NCI-H2171 (cell line): ENCODE measurements at regions not wholly inside any gene's neighbourhood (a gene's known extent, or its start where the extent isn't known, plus 50 kb on each side); places are given as distances from the start of the nearest gene placed in this dataset.

Experiments used
- DNase-seq: peaks from one replicate; lab custom pipeline; 2025; lab: John Stamatoyannopoulos, UW

DNA sequence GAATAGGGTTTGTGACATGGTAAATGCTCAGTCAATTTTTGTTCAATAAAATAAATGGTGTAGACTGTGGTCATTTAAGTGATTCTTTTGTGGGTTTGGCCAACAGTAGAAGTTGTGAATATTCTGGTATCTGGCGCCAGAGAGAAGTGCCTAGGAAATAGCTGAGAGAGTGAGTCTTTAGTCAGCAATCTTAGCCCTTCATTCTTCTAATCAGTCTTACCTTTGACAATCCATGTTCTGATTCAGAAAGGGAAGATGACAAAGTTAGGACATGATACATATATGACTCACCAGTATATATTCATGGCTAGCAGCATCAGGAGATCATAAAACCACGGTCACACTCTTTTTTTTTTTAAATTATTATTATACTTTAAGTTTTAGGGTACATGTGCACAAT, 141.8 kb upstream of the PCDH18 start:
- DNase-seq, result no peak

GRCh38 chr4:137668885-137669545, 136.7 kb upstream of the PCDH18 start:
- no peak for DNase-seq

GRCh38 chr4:137664416-137664815, 132.1 kb upstream of the PCDH18 start:
- DNase-seq, result no peak

GRCh38 chr4:137664046-137664387, 131.7 kb upstream of the PCDH18 start:
- DNase-seq, result no peak

DNA sequence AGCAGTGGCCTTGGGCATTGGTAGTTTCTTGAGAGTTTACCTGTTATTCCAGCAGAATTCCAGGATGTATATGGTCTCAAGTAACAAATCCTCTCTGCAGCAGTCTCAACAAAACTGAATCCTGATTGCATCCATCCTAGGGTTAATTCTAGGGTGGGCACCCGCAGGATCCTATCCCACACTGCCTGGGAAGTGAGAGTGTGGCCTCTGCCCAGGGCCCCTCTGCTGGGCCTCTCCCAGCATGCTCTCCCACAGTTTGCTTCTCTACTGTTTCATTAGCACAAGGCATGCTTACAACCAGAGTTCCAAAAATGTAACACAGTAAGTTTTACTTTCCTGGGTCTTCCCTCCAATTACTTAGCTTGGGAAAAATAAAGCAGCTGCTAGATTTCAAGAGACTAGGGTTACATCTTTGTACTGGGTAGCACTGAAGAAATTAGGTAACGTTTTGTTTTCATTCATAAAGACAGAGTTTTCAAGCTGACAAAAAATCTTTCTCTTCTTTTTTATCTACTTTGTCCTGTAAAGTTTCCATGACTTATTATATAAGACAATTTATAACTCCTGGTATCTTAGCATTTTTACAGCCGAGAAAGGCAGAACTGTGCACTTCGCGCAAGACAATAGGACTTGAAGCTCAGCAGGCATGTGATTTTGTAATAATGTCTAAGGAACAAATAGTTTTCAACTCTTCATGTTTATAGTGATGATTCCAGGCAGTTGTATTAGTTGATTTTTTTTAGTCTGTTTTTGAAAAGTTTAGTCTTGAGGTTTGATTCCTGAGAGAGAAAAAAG, 131.2 kb upstream of the PCDH18 start:
- DNase-seq, result no peak

GRCh38 chr4:137661693-137662092, 129.4 kb upstream of the PCDH18 start:
- DNase-seq, result no peak

DNA sequence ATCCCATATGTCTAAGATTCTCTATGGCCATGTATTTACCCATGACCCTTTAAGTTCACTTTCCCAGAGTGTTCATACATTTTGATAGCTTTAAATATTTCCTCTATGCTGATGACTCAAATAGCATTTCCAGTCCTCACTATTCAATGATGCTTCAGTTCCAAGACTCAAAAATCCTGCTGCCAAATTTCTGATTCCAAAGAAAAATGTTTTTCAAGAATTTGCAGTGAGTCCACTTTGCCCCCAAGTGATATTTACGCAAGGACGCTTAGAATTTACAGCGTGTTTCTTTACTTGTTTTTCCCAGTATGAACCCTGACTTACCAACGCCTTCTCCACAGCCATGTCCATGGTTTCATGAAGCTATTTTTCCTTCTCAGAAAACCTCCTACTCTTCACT, 127.9 kb upstream of the PCDH18 start:
- no peak for DNase-seq

DNA sequence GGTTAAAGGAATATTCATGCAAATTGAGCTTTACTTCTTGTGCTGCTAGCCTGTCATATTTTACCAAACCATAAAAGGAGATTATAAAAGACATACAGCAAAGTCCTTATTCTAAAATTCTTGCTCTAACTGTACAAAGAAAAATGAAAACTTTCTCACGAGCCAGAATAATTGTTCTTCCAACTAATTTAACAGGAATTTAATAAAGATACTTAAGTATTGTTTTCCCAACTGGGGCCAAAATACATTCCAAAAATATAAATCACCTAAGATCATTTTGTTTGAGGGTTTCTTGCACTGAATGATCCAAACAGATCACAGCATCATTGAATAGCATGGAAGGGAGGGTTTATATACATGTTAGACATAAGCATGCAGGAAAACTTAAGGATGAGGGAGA, 127.1 kb upstream of the PCDH18 start:
- no peak for DNase-seq

DNA sequence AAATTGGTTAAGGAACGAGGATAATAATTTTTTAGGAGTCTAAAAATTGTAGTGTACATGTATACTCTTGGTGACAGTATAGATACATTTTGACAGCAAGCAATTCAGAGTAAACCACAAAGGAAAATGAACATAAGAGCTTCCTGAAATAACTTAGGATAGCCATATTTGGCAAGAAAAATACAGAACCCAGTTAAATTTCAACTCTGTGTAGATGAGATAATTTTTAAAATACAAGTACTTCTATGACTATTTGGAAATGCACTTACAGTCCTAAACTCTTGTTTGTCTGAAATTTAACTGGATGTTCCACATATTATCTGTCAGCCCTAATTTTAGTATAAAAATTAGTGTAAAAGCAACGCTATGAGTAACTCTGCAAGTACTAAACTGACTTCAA, 124.4 kb upstream of the PCDH18 start:
- DNase-seq, result no peak

DNA sequence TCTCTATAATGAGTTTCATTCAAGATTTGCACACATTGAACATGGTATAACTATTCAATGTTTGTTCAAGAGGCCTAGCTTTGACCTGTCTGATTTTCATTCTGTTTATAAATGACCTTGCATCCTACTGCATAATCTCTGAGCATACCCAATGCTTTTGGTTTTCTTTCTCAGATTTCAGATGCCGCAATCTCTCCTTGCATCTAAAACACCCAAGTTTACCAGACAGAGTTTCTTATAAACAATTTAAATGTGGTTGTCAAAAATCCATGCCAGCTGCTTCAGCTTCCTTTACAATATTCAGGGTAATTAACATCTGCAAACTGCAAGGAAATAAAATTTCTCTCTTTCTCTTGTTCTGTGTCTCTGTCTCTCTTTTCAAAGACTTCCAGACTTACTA, 123.0 kb upstream of the PCDH18 start:
- no peak for DNase-seq

DNA sequence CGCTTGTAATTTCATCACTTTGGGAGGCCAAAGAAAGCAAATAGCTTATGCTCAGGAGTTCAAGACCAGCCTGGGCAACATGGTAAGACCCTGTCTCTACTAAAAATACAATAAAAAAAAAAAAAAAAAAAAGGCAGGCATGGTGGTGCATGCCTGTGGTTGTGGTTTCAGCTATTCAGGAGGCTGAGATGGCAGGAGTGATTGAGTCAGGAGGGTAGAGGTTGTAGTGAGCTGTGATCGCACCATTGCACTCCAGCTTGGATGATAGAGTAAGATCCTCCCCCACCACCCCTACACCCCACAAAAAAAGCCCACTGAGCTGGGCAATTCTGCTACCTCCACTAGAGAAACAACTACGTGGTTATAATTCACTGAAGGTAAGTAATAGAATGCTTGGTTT, 118.8 kb upstream of the PCDH18 start:
- DNase-seq, result no peak

- no peak for DNase-seq
These were observed 117.6 kb upstream of the PCDH18 start for GRCh38 chr4:137649711-137650450.

GRCh38 chr4:137648531-137648930, 116.2 kb upstream of the PCDH18 start:
- no peak for DNase-seq

- no peak for DNase-seq
These were observed 115.1 kb upstream of the PCDH18 start for GRCh38 chr4:137647375-137647774.

DNA sequence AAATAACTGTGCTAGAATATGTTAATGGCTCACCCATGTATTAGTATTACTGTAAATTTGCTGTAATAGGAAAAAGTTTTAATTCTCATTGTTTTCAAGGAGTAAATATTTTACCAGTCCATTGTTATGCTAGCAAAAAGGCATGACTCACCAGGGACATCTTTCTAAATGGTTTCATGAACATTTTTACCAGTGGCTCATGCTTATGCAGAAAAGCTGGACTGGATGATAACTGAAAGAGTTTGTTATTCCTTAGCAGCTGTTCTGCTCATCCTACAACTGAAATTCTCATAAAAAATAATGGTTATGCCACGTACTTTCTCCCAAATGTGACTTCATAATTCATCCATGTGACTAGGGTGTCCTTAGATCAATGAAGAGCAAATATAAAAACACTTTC, 111.9 kb upstream of the PCDH18 start:
- no peak for DNase-seq

GRCh38 chr4:137641544-137641943, 109.2 kb upstream of the PCDH18 start:
- peak; percentile 15 for DNase-seq

- DNase-seq, result no peak
These were observed 108.5 kb upstream of the PCDH18 start for GRCh38 chr4:137640838-137641158.

DNA sequence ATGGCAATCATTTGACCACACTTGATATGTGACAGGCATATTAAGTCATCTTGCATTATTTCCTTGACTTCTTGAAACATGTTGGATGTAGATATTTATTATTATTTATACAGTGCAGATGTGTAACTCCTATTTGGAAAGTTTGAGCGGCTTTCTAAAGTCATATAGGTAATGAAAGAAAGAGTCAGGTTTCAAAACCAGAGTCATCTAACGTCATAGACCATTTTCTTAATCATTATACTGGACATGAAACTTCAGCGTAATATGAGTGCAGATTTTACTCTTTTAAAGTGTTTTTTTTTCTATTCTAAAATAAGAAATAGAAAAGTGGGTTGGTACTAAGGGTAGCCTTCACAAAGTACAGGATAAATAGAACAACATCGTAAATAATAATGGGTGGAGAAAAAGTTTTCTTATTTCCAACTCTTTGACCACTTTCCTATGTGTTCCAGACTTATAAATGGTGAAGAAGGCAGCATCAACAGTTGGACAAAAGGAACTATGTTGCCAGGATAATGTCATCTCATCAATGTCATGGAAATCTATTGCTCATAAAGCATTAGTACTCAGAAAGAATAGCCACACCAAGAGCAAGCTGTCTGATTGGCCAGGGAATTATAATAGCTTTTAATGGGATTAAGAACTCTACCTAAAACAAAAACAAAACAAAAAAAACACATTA, 108.0 kb upstream of the PCDH18 start:
- no peak for DNase-seq

- no peak for DNase-seq
These were observed 106.6 kb upstream of the PCDH18 start for GRCh38 chr4:137638934-137639333.

GRCh38 chr4:137635601-137636000, 103.3 kb upstream of the PCDH18 start:
- peak; percentile 39 for DNase-seq

GRCh38 chr4:137635108-137635507, 102.8 kb upstream of the PCDH18 start:
- DNase-seq, result peak; percentile 13

- DNase-seq, result no peak
These were observed 100.5 kb upstream of the PCDH18 start for GRCh38 chr4:137632842-137633241.

DNA sequence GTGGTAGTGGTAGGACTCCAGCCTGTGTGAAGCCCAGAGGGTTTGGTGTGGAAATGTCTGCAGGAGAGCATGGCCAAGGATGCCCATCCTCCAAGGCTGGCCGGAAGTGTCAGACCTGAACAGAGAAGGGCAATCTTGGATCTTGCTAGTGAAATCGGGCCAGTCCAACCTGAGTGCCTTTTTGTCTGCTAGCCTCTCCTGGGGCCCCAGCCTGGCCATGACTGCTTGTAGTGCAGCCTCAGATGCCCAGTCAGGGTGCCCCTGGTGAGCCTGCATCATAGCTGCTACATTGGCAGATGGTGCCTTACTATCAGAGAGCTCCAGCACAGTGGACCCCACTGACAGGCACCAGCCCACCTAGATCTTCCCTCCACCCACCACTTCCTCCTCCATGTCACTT, 99.3 kb upstream of the PCDH18 start:
- no peak for DNase-seq
